ENCODE measurements at regions not wholly inside any gene's neighbourhood (a gene's known extent, or its start where the extent isn't known, plus 50 kb on each side); places are given as distances from the start of the nearest gene placed in this dataset.

DNA sequence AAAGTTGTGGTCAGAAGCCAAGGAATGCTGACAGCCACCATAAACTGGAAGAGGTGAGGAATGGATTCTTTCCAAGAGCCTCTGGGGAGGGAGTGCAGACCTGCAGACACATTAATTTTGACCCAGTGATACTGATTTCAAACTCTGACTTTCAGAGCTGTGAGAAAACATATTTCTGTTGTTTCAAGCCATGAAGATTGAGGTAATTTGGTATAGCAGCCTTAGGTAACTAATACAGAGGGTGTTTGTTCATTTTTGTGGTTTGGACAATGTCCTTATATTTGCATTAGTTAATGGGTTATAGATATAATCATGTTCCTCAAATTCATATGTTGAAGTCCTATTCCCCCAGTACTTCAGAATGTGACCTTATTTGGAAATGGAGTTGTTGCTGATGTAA lies 85.4 kb upstream of the GTSF1L start:
- TF ChIP-seq CREM (CRISPR knock-in tag; IDR thresholded peaks at IDR 0.05) (no peak), USF1 (CRISPR knock-in tag; IDR thresholded peaks at IDR 0.05) (no peak), SMAD3 (CRISPR knock-in tag; IDR thresholded peaks at IDR 0.05; ENCODE audit: borderline replicate concordance) (no peak), ZNF263 (CRISPR knock-in tag; IDR thresholded peaks at IDR 0.05; ENCODE audit: low read depth) (no peak), E2F4 (CRISPR knock-in tag; IDR thresholded peaks at IDR 0.05; ENCODE audit: borderline replicate concordance, low read depth) (no peak), ATF2 (CRISPR knock-in tag; IDR thresholded peaks at IDR 0.05; ENCODE audit: borderline replicate concordance, low read depth) (no peak), ZNF396 (CRISPR knock-in tag; IDR thresholded peaks at IDR 0.05; ENCODE audit: borderline replicate concordance) (no peak), ZNF281 (CRISPR knock-in tag; IDR thresholded peaks at IDR 0.05) (no peak), NR1H2 (CRISPR knock-in tag; IDR thresholded peaks at IDR 0.05) (no peak), ERG (CRISPR knock-in tag; IDR thresholded peaks at IDR 0.05) (no peak), IRF2 (CRISPR knock-in tag; IDR thresholded peaks at IDR 0.05; ENCODE audit: borderline replicate concordance, low read depth) (no peak)
- TF ChIP-seq, protein P1, sequence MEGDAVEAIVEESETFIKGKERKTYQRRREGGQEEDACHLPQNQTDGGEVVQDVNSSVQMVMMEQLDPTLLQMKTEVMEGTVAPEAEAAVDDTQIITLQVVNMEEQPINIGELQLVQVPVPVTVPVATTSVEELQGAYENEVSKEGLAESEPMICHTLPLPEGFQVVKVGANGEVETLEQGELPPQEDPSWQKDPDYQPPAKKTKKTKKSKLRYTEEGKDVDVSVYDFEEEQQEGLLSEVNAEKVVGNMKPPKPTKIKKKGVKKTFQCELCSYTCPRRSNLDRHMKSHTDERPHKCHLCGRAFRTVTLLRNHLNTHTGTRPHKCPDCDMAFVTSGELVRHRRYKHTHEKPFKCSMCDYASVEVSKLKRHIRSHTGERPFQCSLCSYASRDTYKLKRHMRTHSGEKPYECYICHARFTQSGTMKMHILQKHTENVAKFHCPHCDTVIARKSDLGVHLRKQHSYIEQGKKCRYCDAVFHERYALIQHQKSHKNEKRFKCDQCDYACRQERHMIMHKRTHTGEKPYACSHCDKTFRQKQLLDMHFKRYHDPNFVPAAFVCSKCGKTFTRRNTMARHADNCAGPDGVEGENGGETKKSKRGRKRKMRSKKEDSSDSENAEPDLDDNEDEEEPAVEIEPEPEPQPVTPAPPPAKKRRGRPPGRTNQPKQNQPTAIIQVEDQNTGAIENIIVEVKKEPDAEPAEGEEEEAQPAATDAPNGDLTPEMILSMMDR (IDR thresholded peaks at IDR 0.05): no peak
- TF ChIP-seq, protein P2, sequence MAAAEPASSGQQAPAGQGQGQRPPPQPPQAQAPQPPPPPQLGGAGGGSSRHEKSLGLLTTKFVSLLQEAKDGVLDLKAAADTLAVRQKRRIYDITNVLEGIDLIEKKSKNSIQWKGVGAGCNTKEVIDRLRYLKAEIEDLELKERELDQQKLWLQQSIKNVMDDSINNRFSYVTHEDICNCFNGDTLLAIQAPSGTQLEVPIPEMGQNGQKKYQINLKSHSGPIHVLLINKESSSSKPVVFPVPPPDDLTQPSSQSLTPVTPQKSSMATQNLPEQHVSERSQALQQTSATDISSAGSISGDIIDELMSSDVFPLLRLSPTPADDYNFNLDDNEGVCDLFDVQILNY (CRISPR knock-in tag; IDR thresholded peaks at IDR 0.05): no peak
